MCF 10A (cell line): ENCODE measurements at regions not wholly inside any gene's neighbourhood (a gene's known extent, or its start where the extent isn't known, plus 50 kb on each side); places are given as distances from the start of the nearest gene placed in this dataset.

ENCODE experiments used
- BruUV-seq: library from RNA; stranded (reverse); fragments of 400-500 nt; replicated peaks from 2 replicates; lab custom pipeline; 2021; lab: Mats Ljungman, UMichigan
- CTCF ChIA-PET: fragments of 300-600 bp; sonication (Branson Sonifier 250); formaldehyde crosslinking; extraction: SDS; loops from one replicate; lab custom pipeline; 2021; ENCODE audit warnings: antibody characterized with exemption, inconsistent platforms; lab: Yijun Ruan, JAX
- POLR2A ChIA-PET: fragments of 300-600, 350-650 bp; sonication (Branson Sonifier 250); formaldehyde crosslinking; extraction: SDS; loops from one replicate; lab custom pipeline; 2020; ENCODE audit warnings: antibody characterized with exemption, inconsistent platforms; lab: Yijun Ruan, JAX
- DNase-seq: peaks from one replicate; pipeline ENCODE4 v3.0.0-alpha.2; 2018; ENCODE audit not compliant: unreplicated experiment
- H3K27ac Mint-ChIP-seq: one replicate; pipeline ENCODE4 v1.8.0; 2022; ENCODE audit warnings: mild to moderate bottlenecking, low read depth, mixed read lengths; ENCODE audit not compliant: unreplicated experiment
- H3K27me3 Mint-ChIP-seq: one replicate; pipeline ENCODE4 v1.8.0; 2022; ENCODE audit warnings: mixed read lengths; ENCODE audit not compliant: insufficient read depth, unreplicated experiment
- H3K36me3 Mint-ChIP-seq: one replicate; pipeline ENCODE4 v1.8.0; 2022; ENCODE audit warnings: mild to moderate bottlenecking, moderate library complexity, mixed read lengths; ENCODE audit not compliant: insufficient read depth, unreplicated experiment
- H3K4me1 Mint-ChIP-seq: one replicate; pipeline ENCODE4 v1.8.0; 2022; ENCODE audit warnings: mixed read lengths; ENCODE audit not compliant: insufficient read depth, unreplicated experiment
- H3K4me3 Mint-ChIP-seq: one replicate; pipeline ENCODE4 v1.8.0; 2022; ENCODE audit warnings: mild to moderate bottlenecking, moderate library complexity, mixed read lengths; ENCODE audit not compliant: unreplicated experiment
- H3K9me3 Mint-ChIP-seq: one replicate; pipeline ENCODE4 v1.8.0; 2022; ENCODE audit warnings: mixed read lengths; ENCODE audit not compliant: unreplicated experiment
- CTCF ChIP-seq: fragments of 200-600 bp; IDR thresholded peaks from one replicate; pipeline ENCODE4 v1.8.0; 2022; ENCODE audit warnings: antibody characterized with exemption, mild to moderate bottlenecking; ENCODE audit not compliant: unreplicated experiment
- intact Hi-C: fragments of 100-400 bp; cut with micrococcal nuclease; formaldehyde crosslinking; loops from 2 replicates; pipeline ENCODE4 v1.14.1; 2022

GRCh38 chr2:75309596-75310463 is 110.5 kb upstream of the TACR1 start:
- intact Hi-C loops: no loop called here
- no TSS peak for BruUV-seq
- CTCF ChIA-PET: no interaction called here
- DNase-seq: peak; percentile 14
- no peaks in the 10 kb centered on the region for H3K36me3 Mint-ChIP-seq
- no peak overlapping the region for H3K27ac Mint-ChIP-seq
- no peaks in the 10 kb centered on the region for H3K9me3 Mint-ChIP-seq
- POLR2A ChIA-PET: no interaction called here
- no peaks in the 10 kb centered on the region for H3K27me3 Mint-ChIP-seq
- H3K4me1 Mint-ChIP-seq: no peaks in the 10 kb centered on the region
- H3K4me3 Mint-ChIP-seq: no peak overlapping the region
- TF ChIP-seq CTCF: no peak

- Mint-ChIP-seq H3K36me3 (no peaks in the 10 kb centered on the region), H3K4me3 (no peak overlapping the region), H3K27me3 (no peaks in the 10 kb centered on the region), H3K9me3 (peaks cover 7% of the 10 kb centered on the region), H3K27ac (no peak overlapping the region), H3K4me1 (no peaks in the 10 kb centered on the region)
- CTCF ChIA-PET: no interaction called here
- POLR2A ChIA-PET: no interaction called here
- DNase-seq: no peak
- intact Hi-C loops: no loop called here
- BruUV-seq: no TSS peak
- TF ChIP-seq CTCF: no peak
Measured at GRCh38 chr2:75303227-75303626, 103.9 kb upstream of the TACR1 start.

GRCh38 chr2:75294362-75294761 is 95.0 kb upstream of the TACR1 start:
- Mint-ChIP-seq H3K27me3 (no peaks in the 10 kb centered on the region), H3K4me3 (no peak overlapping the region), H3K36me3 (no peaks in the 10 kb centered on the region), H3K4me1 (peaks cover 7% of the 10 kb centered on the region), H3K9me3 (no peaks in the 10 kb centered on the region), H3K27ac (no peak overlapping the region)
- DNase-seq: no peak
- no peak for TF ChIP-seq CTCF
- BruUV-seq: no TSS peak
- CTCF ChIA-PET: interaction anchor here (0.6 to 0.7 kb wide), 2 partner anchors 264 to 1222 kb away, joined by 3 to 5 read pairs; no protein-coding TSS in a partner anchor
- POLR2A ChIA-PET: no interaction called here
- intact Hi-C loops: loop anchor here (10.0 kb wide), 1 partner anchor 110 kb away; no protein-coding TSS in a partner anchor

GRCh38 chr2:75292826-75293225 is 93.5 kb upstream of the TACR1 start:
- BruUV-seq: no TSS peak
- Mint-ChIP-seq H3K27me3 (no peaks in the 10 kb centered on the region), H3K4me3 (no peak overlapping the region), H3K9me3 (no peaks in the 10 kb centered on the region), H3K36me3 (no peaks in the 10 kb centered on the region), H3K4me1 (peaks cover 7% of the 10 kb centered on the region), H3K27ac (no peak overlapping the region)
- POLR2A ChIA-PET: interaction anchor here (0.7 kb wide), 1 partner anchor 65 kb away, joined by 3 read pairs; no protein-coding TSS in a partner anchor
- CTCF ChIA-PET: interaction anchor here (1.5 kb wide), 1 partner anchor 92 kb away, joined by 4 read pairs; no protein-coding TSS in a partner anchor
- peak; percentile 67 for DNase-seq
- no peak for TF ChIP-seq CTCF
- intact Hi-C loops: loop anchor here (10.0 kb wide), 1 partner anchor 112 kb away; no protein-coding TSS in a partner anchor
